HCT116 (cell line): ENCODE measurements at regions not wholly inside any gene's neighbourhood (a gene's known extent, or its start where the extent isn't known, plus 50 kb on each side); places are given as distances from the start of the nearest gene placed in this dataset.

Experiments
- EZH2phosphoT487 ChIP-seq: fragments of 200-600 bp; IDR thresholded peaks from 2 replicates; pipeline ENCODE4 v1.6.1; 2018; ENCODE audit warnings: antibody characterized with exemption, borderline replicate concordance
- TF ChIP-seq, protein P1 (sequence below), 3 experiments: fragments of 200-600 bp in 1 of 3; sonication (generic) in 1 of 3; IDR thresholded peaks in 2 of 3; conservative IDR thresholded peaks in 1 of 3; 2 replicates each; pipeline ENCODE4 v1.5.1; 2012 to 2017; ENCODE audit warnings: low read depth in 2 of 3, low read length in 2 of 3, antibody characterized with exemption in 1 of 3, borderline replicate concordance in 1 of 3, control low read depth in 1 of 3, mild to moderate bottlenecking in 1 of 3, mixed read lengths in 1 of 3, mixed run types in 1 of 3, moderate library complexity in 1 of 3; ENCODE audit not compliant: insufficient read depth in 1 of 3

DNA sequence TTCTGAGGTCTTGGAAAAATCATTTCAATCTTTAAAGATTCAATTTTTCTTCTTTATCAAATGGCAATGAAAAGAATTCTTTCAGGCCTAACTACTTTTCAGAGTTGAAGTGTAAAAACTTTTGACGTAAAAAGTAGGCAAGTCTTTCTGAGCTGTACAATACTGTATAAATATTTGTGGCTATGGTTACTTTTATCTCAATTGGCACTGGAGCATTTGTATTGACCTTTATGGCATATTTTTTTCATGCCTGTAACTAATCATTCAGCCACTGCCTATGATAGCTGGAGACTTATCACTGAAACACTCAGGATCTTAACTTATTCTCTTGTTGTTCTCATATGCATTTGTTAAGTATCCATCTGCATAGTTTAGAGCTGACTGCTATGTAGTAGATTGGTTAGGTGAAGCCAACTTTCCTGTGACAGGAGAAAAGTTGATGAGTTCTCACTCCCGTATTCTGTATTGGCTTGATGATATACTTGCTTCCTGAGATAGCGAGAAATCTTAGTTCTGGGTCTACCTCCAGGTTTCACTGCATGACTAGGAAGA lies 290.4 kb upstream of the TBL1XR1 start:
- TF ChIP-seq, protein P1, sequence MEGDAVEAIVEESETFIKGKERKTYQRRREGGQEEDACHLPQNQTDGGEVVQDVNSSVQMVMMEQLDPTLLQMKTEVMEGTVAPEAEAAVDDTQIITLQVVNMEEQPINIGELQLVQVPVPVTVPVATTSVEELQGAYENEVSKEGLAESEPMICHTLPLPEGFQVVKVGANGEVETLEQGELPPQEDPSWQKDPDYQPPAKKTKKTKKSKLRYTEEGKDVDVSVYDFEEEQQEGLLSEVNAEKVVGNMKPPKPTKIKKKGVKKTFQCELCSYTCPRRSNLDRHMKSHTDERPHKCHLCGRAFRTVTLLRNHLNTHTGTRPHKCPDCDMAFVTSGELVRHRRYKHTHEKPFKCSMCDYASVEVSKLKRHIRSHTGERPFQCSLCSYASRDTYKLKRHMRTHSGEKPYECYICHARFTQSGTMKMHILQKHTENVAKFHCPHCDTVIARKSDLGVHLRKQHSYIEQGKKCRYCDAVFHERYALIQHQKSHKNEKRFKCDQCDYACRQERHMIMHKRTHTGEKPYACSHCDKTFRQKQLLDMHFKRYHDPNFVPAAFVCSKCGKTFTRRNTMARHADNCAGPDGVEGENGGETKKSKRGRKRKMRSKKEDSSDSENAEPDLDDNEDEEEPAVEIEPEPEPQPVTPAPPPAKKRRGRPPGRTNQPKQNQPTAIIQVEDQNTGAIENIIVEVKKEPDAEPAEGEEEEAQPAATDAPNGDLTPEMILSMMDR (IDR thresholded peaks at IDR 0.05 in 2 of 3, conservative IDR thresholded peaks at IDR 0.05 in 1 of 3; ENCODE audit: borderline replicate concordance in 1 of 3, insufficient read depth in 1 of 3, low read depth in 2 of 3, low read length in 2 of 3), result no peak
- TF ChIP-seq EZH2phosphoT487, result no peak
